Stimulated activated CD4-positive, alpha-beta T cell treated with anti-CD3 and anti-CD28 coated beads, Interleukin-12 subunit alpha, Interleukin-12 subunit beta, amount 100 ng/mL, for 4 hours (primary cell): ENCODE measurements at regions not wholly inside any gene's neighbourhood (a gene's known extent, or its start where the extent isn't known, plus 50 kb on each side); places are given as distances from the start of the nearest gene placed in this dataset.
"Not testable (repeated sequence)": the region's sequence is repeated elsewhere in the genome, so short reads cannot be mapped to it uniquely, and the experiment has no call there.

Experiments used
- DNase-seq: peaks from one replicate; pipeline ENCODE4 v3.0.0-alpha.2; 2020

DNA sequence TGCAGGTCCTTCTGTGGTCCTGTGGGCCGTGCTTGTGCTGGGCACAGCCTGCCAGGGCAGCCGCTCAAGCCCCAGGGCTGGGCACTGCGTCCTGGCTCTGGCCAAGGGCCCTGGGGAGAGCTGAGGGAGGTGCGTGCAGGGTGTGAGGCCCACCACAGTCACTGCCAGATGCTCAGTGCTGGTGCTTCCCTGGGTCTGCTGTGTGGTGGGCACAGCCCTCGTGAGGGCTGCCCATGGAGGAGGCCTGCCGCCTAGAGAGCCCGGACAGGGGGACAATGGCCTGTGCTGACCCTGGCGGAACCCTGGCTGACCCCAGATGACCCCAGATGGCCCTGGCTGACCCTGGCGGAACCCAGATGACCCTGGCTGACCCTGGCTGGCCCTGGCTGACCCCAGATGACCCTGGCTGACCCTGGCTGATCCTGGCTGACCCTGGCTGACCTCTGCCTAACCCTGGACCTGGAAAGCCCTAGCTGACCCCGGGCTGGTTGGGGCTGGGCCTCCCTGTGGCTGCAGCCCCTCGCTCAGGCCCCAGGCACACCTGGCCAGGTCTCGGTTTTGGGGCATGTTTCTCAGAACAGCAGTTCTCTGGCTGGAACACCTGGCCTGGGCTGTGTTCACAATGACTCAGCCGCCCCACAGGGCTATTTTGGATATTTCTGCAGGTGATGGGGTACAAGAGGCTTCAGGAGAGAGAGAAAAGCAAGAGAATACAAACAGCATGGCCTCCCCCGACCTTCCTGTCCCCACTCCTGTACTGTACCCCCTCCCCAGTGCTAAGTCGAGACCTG lies 55.4 kb downstream of the TMEM121 start:
- no peak for DNase-seq

DNA sequence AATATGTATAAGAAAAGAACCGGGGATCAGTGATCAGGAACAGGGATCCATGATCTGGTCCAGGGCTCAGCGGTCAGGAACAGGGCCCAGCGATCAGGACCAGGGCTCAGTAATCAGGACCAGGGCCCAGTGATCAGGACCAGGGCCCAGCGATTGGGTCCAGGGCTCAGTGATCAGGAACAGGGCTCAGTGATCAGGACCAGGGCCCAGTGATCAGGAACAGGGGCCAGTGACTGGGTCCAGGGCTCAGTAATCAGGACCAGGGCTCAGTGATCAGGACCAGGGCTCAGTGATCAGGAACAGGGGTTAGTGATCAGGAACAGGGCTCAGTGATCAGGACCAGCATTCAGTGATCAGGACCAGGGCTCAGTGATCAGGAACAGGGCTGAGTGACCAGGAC lies 56.3 kb downstream of the TMEM121 start:
- DNase-seq: no peak

DNA sequence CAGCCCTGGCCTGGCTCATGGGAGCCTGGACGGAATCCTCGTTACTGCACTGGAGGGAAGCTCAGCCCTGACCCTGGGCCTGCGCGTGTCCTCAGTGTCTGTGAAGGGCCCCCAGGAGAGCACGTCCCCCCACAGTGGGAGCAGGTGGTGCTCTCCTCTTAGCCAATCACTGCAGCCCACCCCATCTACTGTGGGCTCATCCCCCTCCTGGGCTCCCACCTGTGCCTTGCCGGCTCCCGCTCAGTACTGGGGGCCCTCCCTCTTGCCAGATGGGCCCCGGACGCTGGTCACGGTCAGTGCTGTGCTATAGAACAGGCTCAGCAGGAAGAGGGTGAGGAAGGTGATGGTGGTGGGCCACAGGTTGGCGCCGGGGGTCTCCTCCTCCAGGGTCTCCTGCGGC lies 57.5 kb downstream of the TMEM121 start:
- DNase-seq: not testable (repeated sequence)

DNA sequence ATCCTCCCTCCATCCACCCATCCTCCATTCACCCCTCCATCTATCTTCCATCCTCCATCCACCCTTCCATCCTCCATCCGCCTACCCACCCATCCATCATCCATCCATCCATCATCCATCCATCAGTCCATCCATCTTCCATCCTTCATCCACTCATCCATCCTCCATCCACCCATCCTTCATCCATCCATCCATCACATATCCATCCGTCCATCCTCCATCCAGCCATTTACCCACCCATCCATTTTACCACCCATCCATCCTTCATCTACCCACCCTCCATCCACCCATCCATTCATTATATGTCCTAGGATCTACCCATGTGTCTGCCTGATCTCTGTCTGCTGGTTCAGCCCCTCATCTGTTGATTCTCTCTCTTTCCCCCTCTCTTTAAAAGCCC lies 58.9 kb downstream of the TMEM121 start:
- DNase-seq: not testable (repeated sequence)

DNA sequence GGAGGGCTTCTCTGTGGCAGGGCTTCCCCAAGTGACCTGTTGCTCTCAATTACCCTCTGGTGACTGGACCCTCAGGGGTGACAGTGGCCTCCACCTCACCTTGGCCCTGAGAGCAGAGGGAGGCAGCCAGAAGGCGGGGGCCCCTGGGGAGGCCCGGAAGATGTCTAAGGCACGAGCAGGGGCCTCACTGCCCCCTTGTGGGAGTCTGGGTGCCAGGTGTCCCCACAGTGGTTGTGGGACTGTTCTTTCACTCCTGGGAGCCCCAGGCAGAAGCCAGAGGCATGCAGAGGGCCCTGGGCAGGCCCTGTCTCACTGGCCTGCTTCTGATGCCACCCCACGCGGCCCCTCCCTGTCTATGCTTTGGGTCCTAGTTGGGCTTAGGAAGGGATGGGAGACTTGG lies 59.3 kb downstream of the TMEM121 start:
- not testable (repeated sequence) for DNase-seq

DNA sequence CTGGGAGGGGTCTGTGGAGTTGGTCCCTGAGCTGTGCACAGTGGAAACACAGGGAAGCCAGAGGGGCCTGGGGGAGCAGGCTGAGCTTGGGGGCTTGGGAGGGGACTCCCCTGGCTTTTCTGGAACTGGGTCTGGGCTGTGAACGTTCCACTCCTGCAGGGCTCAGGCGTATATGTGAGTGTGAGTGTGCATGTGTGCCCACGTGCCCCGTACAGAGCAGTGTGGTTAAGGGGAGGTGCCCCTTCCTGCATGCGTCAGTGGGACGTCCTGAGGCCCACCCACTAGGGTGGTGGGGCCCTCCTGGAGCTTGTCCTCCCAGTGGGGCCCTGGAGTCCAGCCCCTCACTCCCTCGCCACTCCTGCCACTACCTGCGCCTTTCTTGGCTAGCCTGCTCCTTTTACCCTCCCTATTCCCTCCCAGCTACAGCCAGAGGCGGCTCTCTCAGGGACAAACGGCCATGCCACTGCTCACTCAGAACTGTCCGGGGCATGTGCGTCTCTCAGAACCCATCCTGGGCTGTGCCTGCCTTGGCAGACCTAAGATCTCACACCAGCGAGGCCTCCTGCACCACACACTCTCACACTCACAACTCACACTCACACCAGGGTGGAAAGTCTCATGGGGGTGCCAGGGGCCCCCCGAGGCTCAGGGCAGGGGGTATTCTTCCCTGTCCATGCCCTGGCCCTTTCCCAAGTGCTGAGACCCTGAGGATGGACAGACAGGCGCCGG lies 59.9 kb downstream of the TMEM121 start:
- not testable (repeated sequence) for DNase-seq

DNA sequence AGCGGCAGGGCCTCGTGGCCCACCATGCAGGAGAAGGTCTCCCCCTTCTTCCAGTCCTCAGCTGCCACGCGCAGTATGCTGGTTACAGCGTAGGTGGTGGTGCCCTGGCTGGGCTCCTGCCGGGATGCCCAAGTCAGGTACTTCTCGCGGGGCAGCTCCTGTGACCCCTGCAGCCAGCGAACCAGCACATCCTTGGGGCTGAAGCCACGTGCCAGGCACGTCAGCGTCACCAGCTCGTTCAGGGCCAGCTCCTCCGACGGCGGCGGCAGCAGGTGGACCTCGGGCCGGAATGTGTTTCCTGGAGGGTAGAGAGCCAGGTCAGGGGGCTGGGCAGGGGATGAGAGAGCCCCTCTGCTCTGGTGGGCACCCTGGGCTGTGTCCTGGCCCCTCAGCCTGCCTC lies 60.7 kb downstream of the TMEM121 start:
- DNase-seq: not testable (repeated sequence)

DNA sequence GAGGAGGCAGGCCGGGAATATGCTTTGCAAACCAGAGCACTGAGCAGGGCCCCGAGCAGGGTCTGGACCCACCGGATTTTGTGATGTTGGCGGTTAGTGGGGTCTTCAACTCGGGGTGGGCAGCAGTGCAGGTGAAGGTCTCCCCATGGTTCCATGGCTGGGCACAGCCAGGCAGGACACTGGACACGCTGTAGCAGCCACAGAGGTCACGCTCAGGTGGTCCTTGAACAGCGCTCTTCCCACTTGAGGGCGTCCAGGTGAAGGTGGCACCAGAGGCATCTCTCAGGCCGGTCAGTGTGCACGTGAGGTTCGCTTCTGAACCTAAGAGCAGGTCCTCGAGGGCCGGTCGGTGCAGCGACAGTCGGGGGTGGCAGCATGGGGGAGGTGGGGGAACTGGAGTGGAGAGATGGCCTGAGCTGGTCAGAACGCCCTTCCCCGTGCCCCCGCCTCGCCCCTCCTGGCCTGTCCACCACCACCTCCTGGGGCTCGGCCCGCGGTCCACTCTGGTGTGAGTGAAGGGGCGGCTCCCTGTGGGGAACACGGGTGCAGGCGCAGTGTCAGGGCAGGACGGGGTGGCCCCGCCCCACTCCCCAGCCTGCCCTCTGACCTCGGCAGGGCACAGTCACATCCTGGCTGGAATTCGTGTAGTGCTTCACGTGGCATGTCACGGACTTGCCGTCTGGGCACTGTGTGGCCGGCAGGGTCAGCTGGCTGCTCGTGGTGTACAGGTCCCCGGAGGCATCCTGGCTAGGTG lies 61.3 kb downstream of the TMEM121 start:
- not testable (repeated sequence) for DNase-seq

DNA sequence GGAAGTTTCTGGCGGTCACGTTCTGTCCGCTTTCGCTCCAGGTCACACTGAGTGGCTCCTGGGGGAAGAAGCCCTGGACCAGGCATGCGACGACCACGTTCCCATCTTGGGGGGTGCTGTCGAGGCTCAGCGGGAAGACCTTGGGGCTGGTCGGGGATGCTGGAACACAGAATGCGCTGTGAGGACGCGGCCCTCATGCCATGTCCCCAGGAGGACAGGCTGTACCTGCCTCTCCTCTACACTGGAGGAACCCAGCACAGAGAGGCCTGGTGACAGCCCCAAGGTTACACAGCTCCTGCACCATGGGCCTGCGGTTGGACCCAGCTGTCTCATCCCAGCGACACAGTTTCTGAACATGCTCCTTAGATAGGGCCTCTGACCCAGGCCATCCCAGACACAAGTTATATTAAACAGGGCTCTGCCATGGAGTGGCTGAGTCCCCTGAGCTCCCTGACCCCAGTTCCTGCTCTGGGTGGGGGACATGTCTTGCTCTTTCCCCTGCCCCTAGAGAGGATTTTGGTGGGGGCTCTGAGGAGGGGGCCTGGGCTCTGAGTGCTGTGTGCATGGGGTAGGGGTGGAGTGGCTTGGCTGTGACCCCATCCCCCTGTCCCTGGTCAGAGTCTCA lies 62.0 kb downstream of the TMEM121 start:
- no peak for DNase-seq

DNA sequence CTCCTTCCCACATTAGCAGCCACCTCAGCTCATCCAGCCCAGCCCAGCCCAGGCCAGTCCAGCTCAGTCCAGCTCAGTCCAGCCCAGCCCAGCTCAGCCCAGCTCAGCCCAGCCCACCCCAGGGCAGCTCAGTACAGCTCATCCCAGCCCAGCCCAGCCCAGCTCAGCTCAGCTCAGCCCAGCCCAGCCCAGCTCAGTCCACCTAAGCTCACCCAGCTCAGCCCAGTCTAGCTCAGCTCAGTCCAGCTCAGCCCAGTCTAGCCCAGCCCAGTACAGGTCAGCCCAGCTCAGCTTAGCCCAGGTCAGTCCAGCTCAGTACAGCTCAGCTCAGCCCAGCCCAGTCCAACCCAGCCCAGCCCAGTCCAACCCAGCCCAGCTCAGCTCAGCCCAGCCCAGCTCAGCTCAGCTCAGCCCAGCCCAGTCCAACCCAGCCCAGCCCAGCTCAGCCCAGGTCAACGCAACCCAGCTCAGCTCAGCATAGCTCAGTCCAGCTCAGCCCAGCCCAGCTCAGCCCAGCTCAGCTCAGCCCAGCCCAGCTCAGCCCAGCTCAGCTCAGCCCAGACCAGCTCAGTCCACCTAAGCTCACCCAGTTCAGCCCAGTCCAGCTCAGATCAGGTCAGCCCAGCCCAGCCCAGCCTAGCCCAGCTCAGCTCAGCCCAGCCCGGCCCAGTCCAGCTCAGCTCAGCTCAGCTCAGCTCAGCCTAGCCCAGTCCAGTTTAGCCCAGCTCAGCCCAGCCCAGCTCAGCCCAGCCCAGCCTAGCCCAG lies 63.0 kb downstream of the TMEM121 start:
- no peak for DNase-seq

DNA sequence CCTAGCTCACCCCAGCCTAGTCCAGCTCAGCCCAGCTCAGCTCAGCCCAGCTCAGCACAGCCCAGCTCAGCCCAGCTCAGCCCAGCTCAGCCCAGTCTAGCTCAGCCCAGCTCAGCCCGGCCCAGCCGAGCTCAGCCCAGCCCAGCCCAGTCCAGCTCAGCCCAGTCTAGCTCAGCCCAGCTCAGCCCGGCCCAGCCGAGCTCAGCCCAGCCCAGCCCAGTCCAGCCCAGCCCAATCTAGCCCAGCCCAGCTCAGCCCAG lies 63.5 kb downstream of the TMEM121 start:
- not testable (repeated sequence) for DNase-seq

DNA sequence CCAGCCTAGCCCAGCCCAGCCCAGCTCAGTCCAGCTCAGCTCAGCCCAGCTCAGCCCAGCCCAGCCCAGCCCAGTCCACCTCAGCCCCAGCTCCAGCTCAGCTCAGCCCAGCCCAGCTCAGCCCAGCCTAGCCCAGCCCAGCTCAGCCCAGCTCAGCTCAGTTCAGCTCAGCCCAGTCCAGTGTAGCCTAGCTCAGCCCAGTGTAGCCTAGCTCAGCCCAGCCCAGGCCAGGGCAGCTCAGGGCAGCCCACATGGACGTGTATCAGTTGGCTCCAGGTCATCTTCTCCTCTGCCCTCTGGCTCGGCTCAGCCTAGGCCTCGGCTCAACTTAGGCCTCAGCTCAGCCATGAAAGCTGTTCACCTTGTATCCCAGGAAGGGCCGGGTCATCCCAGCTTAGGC lies 64.7 kb downstream of the TMEM121 start:
- no peak for DNase-seq

DNA sequence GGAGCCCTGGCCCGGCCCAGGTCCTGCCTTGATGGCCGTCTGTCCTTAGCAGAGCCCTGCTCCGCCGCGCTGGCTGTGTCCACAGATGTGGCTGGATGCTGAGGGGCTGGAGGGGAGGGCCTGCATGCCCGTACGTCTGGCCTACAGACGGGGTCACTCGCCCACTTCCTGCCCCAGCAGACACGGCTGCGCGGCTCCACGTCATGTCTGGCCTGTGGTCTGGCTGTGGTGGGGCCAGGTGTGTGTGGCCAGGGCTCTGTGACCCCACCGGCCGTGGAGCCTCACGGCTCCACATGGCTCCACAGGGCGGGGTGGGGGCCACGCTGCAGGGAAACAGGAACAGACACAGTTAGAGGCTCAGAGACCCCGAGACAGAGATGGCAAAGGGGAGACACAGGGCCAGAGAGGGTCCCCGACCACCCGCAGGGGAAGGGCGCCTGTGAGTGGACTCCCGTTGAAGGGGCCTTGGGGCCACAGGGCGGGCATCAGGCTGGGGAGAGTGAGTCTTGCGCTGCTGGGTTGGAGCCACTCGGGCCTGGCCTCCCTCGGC lies 65.5 kb downstream of the TMEM121 start:
- not testable (repeated sequence) for DNase-seq

DNA sequence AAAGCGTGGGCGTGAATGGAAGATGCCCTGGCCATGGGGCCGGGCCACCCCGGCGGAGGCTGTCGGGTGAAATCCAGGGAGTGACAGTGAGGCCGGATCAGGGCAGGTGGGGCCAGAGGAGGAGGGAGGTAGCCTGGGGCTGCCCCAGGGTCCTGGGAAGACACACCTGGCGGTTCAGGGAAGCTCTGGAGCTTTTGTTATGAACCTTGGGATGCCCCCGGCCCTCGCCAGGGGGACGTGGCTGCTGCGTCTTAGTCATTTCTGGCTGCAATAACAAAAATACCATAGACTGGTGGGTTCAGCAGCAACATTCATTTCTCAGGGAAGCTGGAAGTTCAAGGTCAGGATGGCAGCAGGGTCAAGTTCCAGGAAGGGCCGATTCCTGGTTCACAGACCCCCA lies 66.3 kb downstream of the TMEM121 start:
- DNase-seq: not testable (repeated sequence)

DNA sequence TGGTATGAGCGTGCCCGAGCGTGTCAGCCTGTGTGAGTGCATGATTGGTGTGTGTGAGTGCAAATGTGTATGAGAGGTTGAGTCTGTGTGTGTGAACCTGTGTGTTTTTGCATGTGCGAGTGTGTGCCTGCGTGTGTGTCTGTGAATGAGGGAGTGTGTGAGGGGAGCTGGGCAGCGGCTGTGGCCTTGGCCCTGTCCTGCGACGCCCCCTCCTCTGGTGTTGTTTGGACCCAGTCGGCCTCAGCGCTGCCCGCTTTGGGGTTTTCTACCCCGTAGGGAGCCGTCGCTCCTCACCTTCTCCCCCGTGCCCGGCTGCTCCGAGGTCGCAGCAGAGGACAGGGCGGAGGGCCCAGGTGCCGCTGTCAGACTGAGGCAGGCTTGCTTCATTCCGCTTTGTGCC lies 69.0 kb downstream of the TMEM121 start:
- not testable (repeated sequence) for DNase-seq

DNA sequence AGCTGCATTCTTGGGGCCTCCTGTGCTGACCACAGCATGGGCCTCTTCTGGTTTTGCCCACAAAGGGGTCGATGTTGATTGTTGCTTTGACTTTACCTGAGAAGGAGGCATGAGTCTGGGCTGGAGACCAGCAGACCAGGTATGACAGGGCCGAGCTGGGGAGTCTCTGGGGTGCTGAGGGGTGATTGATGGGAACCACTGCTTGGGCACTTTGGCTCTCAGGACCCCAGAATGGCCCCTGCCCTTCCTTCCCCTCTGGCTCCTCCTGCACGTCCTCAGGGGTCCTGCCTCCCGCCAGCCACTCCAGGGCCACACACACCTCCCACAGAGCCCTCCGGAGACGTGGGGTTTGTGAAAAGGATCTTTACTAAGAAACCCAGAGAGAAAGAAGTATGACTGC lies 70.0 kb downstream of the TMEM121 start:
- not testable (repeated sequence) for DNase-seq

DNA sequence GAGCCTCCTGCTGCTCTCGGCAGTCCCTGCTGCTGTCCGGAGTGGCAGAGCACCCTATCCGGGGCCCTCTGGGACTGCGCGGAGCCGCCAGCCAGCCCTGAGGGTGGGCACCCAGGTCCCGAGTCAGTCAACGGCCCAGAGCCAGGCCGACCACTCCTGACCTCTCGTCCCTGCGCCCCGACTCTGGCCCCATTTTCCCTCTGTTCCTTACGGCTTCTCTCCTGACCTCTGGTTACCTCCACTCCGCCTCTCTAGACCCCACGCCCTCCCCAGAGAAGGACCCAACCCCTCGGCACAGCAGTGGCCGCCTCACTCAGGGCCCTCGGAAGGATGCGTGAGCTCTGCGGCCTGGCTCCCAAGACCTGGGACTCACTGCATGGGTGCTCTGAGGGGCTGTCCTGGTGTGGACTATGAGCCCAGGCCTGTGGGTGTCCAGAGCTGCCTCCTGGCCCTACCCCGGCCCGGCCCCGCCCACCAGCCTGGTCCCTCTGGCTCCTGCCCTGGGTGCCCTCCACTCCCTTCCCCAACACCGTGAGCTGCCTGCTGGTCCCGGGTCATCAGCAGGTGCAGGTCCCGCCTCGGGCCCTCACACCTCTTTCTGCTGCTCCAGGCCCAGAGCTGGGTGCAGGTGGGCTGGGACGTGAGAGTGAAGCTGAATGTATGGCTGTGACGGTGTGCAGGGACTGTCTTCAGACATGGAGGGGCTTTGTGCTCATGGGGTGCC lies 71.8 kb downstream of the TMEM121 start:
- DNase-seq: not testable (repeated sequence)

DNA sequence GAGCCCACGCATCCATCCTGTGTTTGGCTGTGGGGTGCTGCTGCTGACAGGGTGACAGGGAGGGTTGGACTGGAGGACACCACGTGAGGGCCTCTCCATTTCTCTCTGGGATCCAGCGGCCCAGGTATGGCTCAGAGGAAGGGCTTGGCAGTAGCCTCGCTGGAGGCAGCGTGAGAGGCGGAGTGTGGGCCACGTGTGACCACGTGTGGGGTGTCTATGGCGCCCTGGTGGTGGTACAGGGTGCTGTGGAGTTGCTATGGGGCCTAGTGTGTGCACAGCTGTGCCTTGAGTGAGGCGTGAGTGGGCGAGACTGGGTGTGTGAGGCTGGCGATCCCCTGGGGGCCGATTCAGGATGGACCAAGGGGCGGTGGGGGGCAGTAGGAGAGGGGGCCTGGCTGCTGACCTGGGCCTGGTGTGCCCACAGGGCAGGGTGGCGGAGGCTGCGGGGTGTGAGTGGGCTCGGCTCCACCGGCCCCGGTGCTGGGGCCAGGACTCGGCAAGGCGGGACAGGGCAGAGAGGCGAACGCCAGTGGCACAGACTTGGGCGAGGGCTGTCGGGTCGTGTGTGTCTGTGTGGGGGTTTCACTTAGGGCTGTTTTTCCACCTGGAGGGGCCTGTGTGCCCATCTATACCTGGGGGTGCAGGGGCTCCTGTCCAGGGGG lies 72.7 kb downstream of the TMEM121 start:
- not testable (repeated sequence) for DNase-seq

DNA sequence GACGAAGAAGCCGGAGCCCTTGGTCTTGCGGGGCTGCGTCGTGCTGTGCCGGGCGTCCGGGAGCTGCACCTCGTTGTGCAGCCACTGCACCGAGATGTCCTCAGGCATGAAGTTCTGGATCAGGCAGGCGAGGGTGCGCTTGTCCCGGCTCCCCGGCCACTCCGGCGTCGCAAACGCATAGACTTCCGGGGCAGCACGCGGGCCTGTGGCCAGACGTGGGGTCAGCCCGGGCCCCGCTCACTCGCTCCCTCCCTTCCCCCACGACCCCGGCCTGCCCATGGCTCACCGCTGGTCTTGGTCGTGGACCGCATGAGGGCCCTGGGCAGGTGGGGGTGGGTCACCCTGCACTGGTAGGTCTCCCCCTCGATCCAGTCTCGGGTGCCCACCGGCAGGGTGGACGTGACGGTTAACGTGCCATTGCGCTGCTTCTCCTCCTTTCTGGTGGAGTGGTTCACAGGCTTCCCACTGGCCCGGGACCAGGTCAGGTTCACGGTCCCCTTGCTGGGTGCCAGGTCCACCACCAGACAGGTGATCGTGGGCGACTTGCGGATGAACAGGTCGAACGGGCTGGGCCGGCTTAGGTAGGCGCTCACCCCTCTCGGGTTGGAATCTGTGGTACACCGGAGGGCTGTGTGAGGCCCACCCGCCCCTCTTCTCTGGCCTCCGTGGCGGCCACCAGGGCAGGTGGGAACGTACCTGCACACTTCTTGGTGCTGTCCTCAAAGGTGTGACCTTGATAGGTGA lies 74.0 kb downstream of the TMEM121 start:
- not testable (repeated sequence) for DNase-seq

DNA sequence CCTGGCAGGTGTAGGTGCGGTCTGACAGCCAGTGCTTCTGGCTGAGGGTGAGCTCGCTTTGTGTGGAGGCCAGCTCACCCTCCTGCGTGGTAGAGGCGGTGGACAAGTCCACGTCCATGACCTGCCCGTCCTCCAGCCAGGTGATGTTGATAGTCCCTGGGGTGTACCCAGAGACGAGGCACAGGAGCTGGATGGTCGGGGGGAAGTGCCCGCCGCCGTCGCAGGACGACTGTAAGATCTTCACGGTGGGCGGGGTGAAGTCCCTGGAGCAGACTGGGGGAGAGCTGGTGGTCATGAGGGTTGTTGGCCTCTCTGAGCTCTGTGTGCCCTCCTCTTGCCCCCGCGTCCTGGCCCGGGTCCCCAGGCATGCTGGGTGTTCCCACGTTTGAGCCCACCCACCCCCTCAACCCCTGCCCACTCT lies 74.6 kb downstream of the TMEM121 start:
- no peak for DNase-seq
